H9 (cell line): ENCODE measurements at regions not wholly inside any gene's neighbourhood (a gene's known extent, or its start where the extent isn't known, plus 50 kb on each side); places are given as distances from the start of the nearest gene placed in this dataset.

Source experiments
- DNase-seq: peaks from one replicate; pipeline ENCODE4 v3.0.0-alpha.2; 2017
- H2AFZ ChIP-seq: one replicate; pipeline ENCODE4 v1.6.1; 2013; ENCODE audit warnings: mild to moderate bottlenecking, low read length, control low read depth, moderate library complexity
- H2AK5ac ChIP-seq: 2 replicates; pipeline ENCODE4 v1.6.1; 2013; ENCODE audit warnings: low read length, control low read depth, mixed read lengths; ENCODE audit not compliant: insufficient read length
- H2BK120ac ChIP-seq: one replicate; pipeline ENCODE4 v1.6.1; 2013; ENCODE audit warnings: low read depth, mild to moderate bottlenecking, low read length, control low read depth, inconsistent platforms; ENCODE audit not compliant: poor library complexity, severe bottlenecking
- H2BK12ac ChIP-seq: 2 replicates; pipeline ENCODE4 v1.6.1; 2013; ENCODE audit warnings: low read length, control low read depth, mixed read lengths, low read depth; ENCODE audit not compliant: insufficient read length
- H2BK15ac ChIP-seq: 2 replicates; pipeline ENCODE4 v1.6.1; 2013; ENCODE audit warnings: low read depth, low read length, control low read depth
- H2BK20ac ChIP-seq: one replicate; pipeline ENCODE4 v1.6.1; 2013; ENCODE audit warnings: low read depth, mild to moderate bottlenecking, low read length, control low read depth, inconsistent platforms; ENCODE audit not compliant: poor library complexity, severe bottlenecking
- H2BK5ac ChIP-seq: 2 replicates; pipeline ENCODE4 v1.6.1; 2013; ENCODE audit warnings: low read length, control low read depth, mixed read lengths; ENCODE audit not compliant: insufficient read length
- H3K14ac ChIP-seq: 2 replicates; pipeline ENCODE4 v1.6.1; 2013; ENCODE audit warnings: low read length, control low read depth; ENCODE audit not compliant: insufficient read depth
- H3K18ac ChIP-seq: 2 replicates; pipeline ENCODE4 v1.6.1; 2013; ENCODE audit warnings: low read depth, mild to moderate bottlenecking, mixed read lengths, low read length, control low read depth; ENCODE audit not compliant: insufficient read length
- H3K23ac ChIP-seq: 2 replicates; pipeline ENCODE4 v1.6.1; 2013; ENCODE audit warnings: low read length, control low read depth, mixed read lengths, low read depth; ENCODE audit not compliant: insufficient read length
- H3K23me2 ChIP-seq: 2 replicates; pipeline ENCODE4 v1.6.1; 2013; ENCODE audit warnings: low read depth, mild to moderate bottlenecking, mixed read lengths, low read length, control low read depth; ENCODE audit not compliant: insufficient read length, poor library complexity, severe bottlenecking
- H3K27ac ChIP-seq: 2 replicates; pipeline ENCODE4 v1.5.1; 2013; ENCODE audit warnings: low read length, control low read depth, mixed read lengths, low read depth; ENCODE audit not compliant: insufficient read length
- H3K27me3 ChIP-seq: 2 replicates; pipeline ENCODE4 v1.6.1; 2013; ENCODE audit warnings: low read length, control low read depth, inconsistent platforms; ENCODE audit not compliant: insufficient read depth
- H3K4ac ChIP-seq: 2 replicates; pipeline ENCODE4 v1.6.1; 2013; ENCODE audit warnings: low read depth, mild to moderate bottlenecking, control low read depth, inconsistent platforms, low read length, moderate library complexity
- H3K4me1 ChIP-seq: 2 replicates; pipeline ENCODE4 v1.6.1; 2013; ENCODE audit warnings: low read length, control low read depth, inconsistent platforms; ENCODE audit not compliant: insufficient read depth
- H3K4me2 ChIP-seq: 2 replicates; pipeline ENCODE4 v1.6.1; 2013; ENCODE audit warnings: low read length, control low read depth, mixed read lengths; ENCODE audit not compliant: insufficient read length, insufficient read depth
- H3K56ac ChIP-seq: 2 replicates; pipeline ENCODE4 v1.6.1; 2013; ENCODE audit warnings: low read depth, mild to moderate bottlenecking, mixed read lengths, low read length, control low read depth; ENCODE audit not compliant: insufficient read length
- H3K79me1 ChIP-seq: 2 replicates; pipeline ENCODE4 v1.6.1; 2013; ENCODE audit warnings: low read depth, mild to moderate bottlenecking, moderate library complexity, low read length, control low read depth, inconsistent platforms; ENCODE audit not compliant: insufficient read depth, poor library complexity, severe bottlenecking
- H3K79me2 ChIP-seq: 2 replicates; pipeline ENCODE4 v1.6.1; 2013; ENCODE audit warnings: low read length, control low read depth, inconsistent platforms; ENCODE audit not compliant: insufficient read depth
- H3K9ac ChIP-seq: 2 replicates; pipeline ENCODE4 v1.6.1; 2013; ENCODE audit warnings: low read length, control low read depth, mixed read lengths; ENCODE audit not compliant: insufficient read length; ENCODE audit errors: extremely low read depth
- H3K9me3 ChIP-seq: one replicate; pipeline ENCODE4 v1.6.1; 2013; ENCODE audit warnings: low read depth, low read length, inconsistent platforms; ENCODE audit not compliant: control insufficient read depth
- H3T11ph ChIP-seq: one replicate; pipeline ENCODE4 v1.6.1; 2013; ENCODE audit warnings: mild to moderate bottlenecking, low read length, control low read depth, inconsistent platforms
- H4K20me1 ChIP-seq: one replicate; pipeline ENCODE4 v1.6.1; 2013; ENCODE audit not compliant: control insufficient read depth, insufficient read length, insufficient read depth
- H4K5ac ChIP-seq: 2 replicates; pipeline ENCODE4 v1.6.1; 2013; ENCODE audit warnings: low read depth, mild to moderate bottlenecking, mixed read lengths, low read length, control low read depth; ENCODE audit not compliant: insufficient read length
- H4K8ac ChIP-seq: replicated peaks from 2 replicates; pipeline ENCODE4 v1.6.1; 2013; ENCODE audit warnings: low read length, control low read depth, mixed read lengths, low read depth; ENCODE audit not compliant: insufficient read length
- H4K91ac ChIP-seq: 2 replicates; pipeline ENCODE4 v1.6.1; 2013; ENCODE audit warnings: low read depth, mild to moderate bottlenecking, moderate library complexity, mixed read lengths, low read length, control low read depth; ENCODE audit not compliant: insufficient read length
- H3K27ac Mint-ChIP-seq, 3 experiments: 2 replicates in 2 of 3; 3 replicates in 1 of 3; pipeline ENCODE4 v1.8.0; 2020 to 2021; ENCODE audit warnings: mixed read lengths in 3 of 3, mild to moderate bottlenecking in 1 of 3, moderate library complexity in 1 of 3
- H3K27me3 Mint-ChIP-seq: 2 replicates; pipeline ENCODE4 v1.8.0; 2021; ENCODE audit warnings: low read depth, mild to moderate bottlenecking, moderate library complexity, mixed read lengths
- H3K36me3 Mint-ChIP-seq, 3 experiments: 2 replicates in 2 of 3; 3 replicates in 1 of 3; pipeline ENCODE4 v1.8.0; 2020 to 2021; ENCODE audit warnings: low read depth in 3 of 3, mixed read lengths in 3 of 3; ENCODE audit not compliant: insufficient read depth in 1 of 3
- H3K4me1 Mint-ChIP-seq, 2 experiments: 2 replicates each; pipeline ENCODE4 v1.8.0; 2020; ENCODE audit warnings: mixed read lengths in 2 of 2
- H3K4me3 Mint-ChIP-seq, 2 experiments: 2 replicates in 1 of 2; 3 replicates in 1 of 2; pipeline ENCODE4 v1.8.0; 2020 to 2021; ENCODE audit warnings: mild to moderate bottlenecking in 2 of 2, mixed read lengths in 2 of 2, moderate library complexity in 1 of 2
- H3K9me3 Mint-ChIP-seq, 2 experiments: 2 replicates in 1 of 2; 3 replicates in 1 of 2; pipeline ENCODE4 v1.8.0; 2020; ENCODE audit warnings: mild to moderate bottlenecking in 2 of 2, mixed read lengths in 2 of 2, moderate library complexity in 1 of 2
- CTCF ChIP-seq: fragments of 200-600 bp; sonication (generic); conservative IDR thresholded peaks from 3 replicates; pipeline ENCODE4 v1.8.0; 2021; ENCODE audit warnings: antibody characterized with exemption, mild to moderate bottlenecking
- WGBS: extraction: QIAGEN DNeasy Blood & Tissue Kit; methylation state at CpG from one replicate; pipeline ENCODE4 v1.1.7; 2013; ENCODE audit warnings: missing lambda C conversion rate, low lambda C conversion rate, mixed read lengths; ENCODE audit not compliant: insufficient read length; ENCODE audit errors: extremely low coverage; 5-methylcytosine and 5-hydroxymethylcytosine counted together

GRCh38 chr19:13669780-13670355 is 94.5 kb upstream of the MRI1 start:
- no peaks in the 10 kb centered on the region for H3K79me2 ChIP-seq
- H2BK12ac ChIP-seq, result no peak overlapping the region
- no peak overlapping the region for H3K4ac ChIP-seq
- no peak overlapping the region for H3K9ac ChIP-seq
- no peaks in the 10 kb centered on the region for H4K20me1 ChIP-seq
- H3K18ac ChIP-seq, result no peak overlapping the region
- no peak overlapping the region for H3K23ac ChIP-seq
- H4K91ac ChIP-seq, result no peak overlapping the region
- H3K4me1 ChIP-seq, result no peaks in the 10 kb centered on the region
- no peak for DNase-seq
- H2BK120ac ChIP-seq, result no peak overlapping the region
- no peak overlapping the region for H3T11ph ChIP-seq
- H3K79me1 ChIP-seq, result no peaks in the 10 kb centered on the region
- peaks cover 2 to 6% of the 10 kb centered on the region in 2 experiments; a peak in 1 of 4 replicates for H3K4me1 Mint-ChIP-seq
- H3K27ac Mint-ChIP-seq, result no peak overlapping the region
- H2BK15ac ChIP-seq, result no peak overlapping the region
- WGBS, result no CpG with 5 or more reads among the region's 4 CpGs
- no peak overlapping the region for H2AK5ac ChIP-seq
- H3K4me2 ChIP-seq, result no peak overlapping the region
- H2BK5ac ChIP-seq, result no peak overlapping the region
- no peak overlapping the region for H4K8ac ChIP-seq
- no peaks in the 10 kb centered on the region for H3K27me3 ChIP-seq
- no peaks in the 10 kb centered on the region for H3K23me2 ChIP-seq
- H2AFZ ChIP-seq, result no peak overlapping the region
- H3K27me3 Mint-ChIP-seq, result peaks cover 20% of the 10 kb centered on the region
- no peak overlapping the region for H3K27ac ChIP-seq
- peaks cover 3 to 8% (median 4%) of the 10 kb centered on the region in 3 experiments; a peak in 5 of 7 replicates for H3K36me3 Mint-ChIP-seq
- H3K4me3 Mint-ChIP-seq, result no peak overlapping the region
- TF ChIP-seq CTCF, result no peak
- H3K56ac ChIP-seq, result no peak overlapping the region
- H3K9me3 Mint-ChIP-seq, result peaks cover 10 to 13% of the 10 kb centered on the region in 2 experiments; a peak in 3 of 5 replicates
- no peaks in the 10 kb centered on the region for H3K9me3 ChIP-seq
- H2BK20ac ChIP-seq, result no peak overlapping the region
- no peak overlapping the region for H4K5ac ChIP-seq
- H3K14ac ChIP-seq, result no peak overlapping the region
